Spleen (tissue), 11 donors: ENCODE measurements at regions not wholly inside any gene's neighbourhood (a gene's known extent, or its start where the extent isn't known, plus 50 kb on each side); places are given as distances from the start of the nearest gene placed in this dataset.

ENCODE experiments used
- DNase-seq: peaks from one replicate; pipeline ENCODE4 v3.0.0-alpha.2; 2020
- H3K27ac ChIP-seq, 8 donors: fragments of 200-600 bp; sonication (generic) in 7 of 8; 1 replicate in 4 of 8; 2 replicates in 4 of 8; pipeline versions ENCODE4 v1.5.0 to v1.8.0; 2016 to 2021; ENCODE audit warnings: inconsistent platforms in 4 of 8, mild to moderate bottlenecking in 4 of 8, moderate library complexity in 1 of 8
- H3K27me3 ChIP-seq, 7 donors: fragments of 200-600 bp; sonication (generic) in 6 of 7; replicated peaks in 1 of 7; 1 replicate in 4 of 7; 2 replicates in 3 of 7; pipeline versions ENCODE4 v1.5.0 to v1.8.0; 2016 to 2021; ENCODE audit warnings: inconsistent platforms in 3 of 7, mild to moderate bottlenecking in 1 of 7
- H3K36me3 ChIP-seq, 6 donors: fragments of 200-600 bp; sonication (generic) in 5 of 6; 1 replicate in 4 of 6; 2 replicates in 2 of 6; pipeline versions ENCODE4 v1.5.0 to v1.8.0; 2016 to 2021; ENCODE audit warnings: inconsistent platforms in 2 of 6
- H3K4me1 ChIP-seq, 6 donors: fragments of 200-600 bp; sonication (generic) in 5 of 6; 1 replicate in 3 of 6; 2 replicates in 3 of 6; pipeline versions ENCODE4 v1.5.0 to v1.8.0; 2016 to 2021; ENCODE audit warnings: inconsistent platforms in 3 of 6
- H3K4me3 ChIP-seq, 8 donors: fragments of 200-600 bp; sonication (generic) in 7 of 8; 1 replicate in 4 of 8; 2 replicates in 4 of 8; pipeline versions ENCODE4 v1.5.0 to v1.8.0; 2016 to 2021; ENCODE audit warnings: inconsistent platforms in 4 of 8, mild to moderate bottlenecking in 4 of 8, moderate library complexity in 2 of 8
- H3K9me3 ChIP-seq, 8 donors: fragments of 200-600 bp; sonication (generic) in 7 of 8; 1 replicate in 4 of 8; 2 replicates in 4 of 8; pipeline versions ENCODE4 v1.5.0 to v1.8.0; 2016 to 2021; ENCODE audit warnings: inconsistent platforms in 4 of 8
- POLR2A ChIP-seq, 3 donors: fragments of 450-650 bp; IDR thresholded peaks; one replicate each; pipeline ENCODE4 v1.5.1; 2017; ENCODE audit warnings: antibody characterized with exemption in 3 of 3, mild to moderate bottlenecking in 1 of 3
- POLR2AphosphoS5 ChIP-seq, 3 donors: sonication (generic); formaldehyde crosslinking; IDR thresholded peaks; one replicate each; pipeline ENCODE4 v1.5.1; 2017; ENCODE audit warnings: antibody characterized with exemption in 3 of 3
- WGBS, 5 donors: extraction: QIAGEN DNeasy Blood & Tissue Kit in 3 of 5; methylation state at CpG; one replicate each; pipeline versions ENCODE4 v1.1.5 to v1.1.7; 2013 to 2018; 5-methylcytosine and 5-hydroxymethylcytosine counted together
- intact Hi-C: fragments of 100-400 bp; cut with DNase I; formaldehyde crosslinking; loops from one replicate; pipeline ENCODE4 v1.15.0; 2023; ENCODE audit warnings: low total_unique reads
- TF ChIP-seq, protein P1 (sequence below), 11 experiments: fragments of 200-600 bp in 7 of 11; fragments of 450-650 bp in 4 of 11; sonication (generic) in 4 of 11; IDR thresholded peaks in 8 of 11; conservative IDR thresholded peaks in 3 of 11; 1 replicate in 7 of 11; 2 replicates in 4 of 11; pipeline versions ENCODE4 v1.4.0 to v1.8.0; 2016 to 2021; ENCODE audit warnings: antibody characterized with exemption in 11 of 11, inconsistent platforms in 4 of 11, mild to moderate bottlenecking in 1 of 11
- donor health status: healthy with polysubstance abuse.
- donor health status: DM: no; HTN: no; CAD: no; lungs with moderate emphysema.
- donor health status: DM: no; HTN: no; CAD: no.
- donor health status: Bipolar disorder and iron deficiency.
- donor health status: healthy.
- donor health status: DM: no; HTN: no; CAD: no.
- donor health status: DM: yes; HTN: yes; CAD: no.

DNA sequence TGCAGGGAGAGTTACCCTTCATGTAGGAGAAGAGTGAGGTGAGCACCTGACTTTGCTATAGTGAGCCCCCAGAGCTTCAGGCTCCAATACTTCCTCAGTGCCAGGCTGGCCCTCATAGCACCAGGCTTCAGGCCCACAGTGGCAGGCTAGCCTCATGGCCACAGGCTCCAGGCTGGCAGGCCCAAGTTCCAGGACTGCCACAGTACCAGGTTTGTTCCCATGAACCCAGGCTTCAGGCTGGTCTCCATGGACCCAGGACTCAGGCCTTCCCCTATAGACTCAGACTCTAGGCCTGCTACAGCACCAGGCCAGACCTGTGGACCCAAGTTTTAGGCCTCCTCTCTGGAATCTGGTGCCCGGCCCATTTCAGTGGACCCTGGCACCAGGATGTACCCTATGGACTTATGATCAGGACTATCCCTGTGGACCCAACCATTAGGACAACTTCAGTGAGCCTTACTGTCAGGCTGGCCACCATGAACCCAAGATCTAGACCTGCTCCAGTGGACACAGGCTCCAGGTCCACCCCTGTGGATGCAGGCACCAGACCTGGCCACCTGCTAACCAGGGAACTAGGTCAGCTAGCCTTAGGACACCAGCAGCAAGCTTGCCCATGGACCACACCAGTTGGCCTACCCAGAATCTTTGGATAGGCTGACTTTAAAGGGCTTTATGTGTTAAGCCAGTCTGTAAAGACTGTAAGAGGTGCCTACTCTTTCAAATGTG lies 658.2 kb downstream of the KLHL13 start:
- intact Hi-C loops, result no loop called here
- WGBS, 5 donors, result 67 to 84% (median 74%) methylated on average over 1 of the region's 1 CpG; no CpG with 5 or more reads in 1 of the 5 donors
- Histone ChIP-seq H3K4me3 (no peak overlapping the region), H3K27ac (no peak overlapping the region), H3K9me3 (peaks cover 0 to 32% (median 8%) of the 10 kb centered on the region in 8 donors), H3K4me1 (no peaks in the 10 kb centered on the region), H3K36me3 (no peaks in the 10 kb centered on the region), H3K27me3 (no peaks in the 10 kb centered on the region)
- DNase-seq, result peak; percentile 53
- TF ChIP-seq POLR2A (IDR thresholded peaks at IDR 0.05), result no peak
- no peak for TF ChIP-seq POLR2AphosphoS5 (IDR thresholded peaks at IDR 0.05)
- TF ChIP-seq, protein P1, sequence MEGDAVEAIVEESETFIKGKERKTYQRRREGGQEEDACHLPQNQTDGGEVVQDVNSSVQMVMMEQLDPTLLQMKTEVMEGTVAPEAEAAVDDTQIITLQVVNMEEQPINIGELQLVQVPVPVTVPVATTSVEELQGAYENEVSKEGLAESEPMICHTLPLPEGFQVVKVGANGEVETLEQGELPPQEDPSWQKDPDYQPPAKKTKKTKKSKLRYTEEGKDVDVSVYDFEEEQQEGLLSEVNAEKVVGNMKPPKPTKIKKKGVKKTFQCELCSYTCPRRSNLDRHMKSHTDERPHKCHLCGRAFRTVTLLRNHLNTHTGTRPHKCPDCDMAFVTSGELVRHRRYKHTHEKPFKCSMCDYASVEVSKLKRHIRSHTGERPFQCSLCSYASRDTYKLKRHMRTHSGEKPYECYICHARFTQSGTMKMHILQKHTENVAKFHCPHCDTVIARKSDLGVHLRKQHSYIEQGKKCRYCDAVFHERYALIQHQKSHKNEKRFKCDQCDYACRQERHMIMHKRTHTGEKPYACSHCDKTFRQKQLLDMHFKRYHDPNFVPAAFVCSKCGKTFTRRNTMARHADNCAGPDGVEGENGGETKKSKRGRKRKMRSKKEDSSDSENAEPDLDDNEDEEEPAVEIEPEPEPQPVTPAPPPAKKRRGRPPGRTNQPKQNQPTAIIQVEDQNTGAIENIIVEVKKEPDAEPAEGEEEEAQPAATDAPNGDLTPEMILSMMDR (IDR thresholded peaks at IDR 0.05 in 8 of 11, conservative IDR thresholded peaks at IDR 0.05 in 3 of 11), result no peak

DNA sequence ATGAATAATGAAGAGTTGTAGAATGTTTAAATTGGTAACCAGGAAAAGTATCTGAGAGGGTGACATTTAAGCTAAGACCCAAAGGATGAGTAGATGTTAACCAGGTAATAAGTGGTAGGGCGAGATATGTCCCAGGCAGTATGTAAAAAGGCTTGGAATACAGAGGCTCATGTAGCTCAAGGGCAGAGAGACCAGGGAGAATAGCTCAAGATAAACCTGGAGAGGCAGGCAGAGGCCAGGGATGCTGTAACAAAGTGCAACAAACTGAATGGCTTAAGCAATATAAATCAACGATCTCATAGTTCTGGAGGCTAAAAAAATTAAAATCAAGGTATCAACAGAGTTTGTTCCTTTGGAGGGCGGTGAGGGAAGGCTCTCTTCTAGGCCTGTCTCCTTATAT lies 660.8 kb downstream of the KLHL13 start:
- Histone ChIP-seq H3K4me3 (no peak overlapping the region), H3K27me3 (no peaks in the 10 kb centered on the region), H3K9me3 (peaks cover 0 to 10% (median 0%) of the 10 kb centered on the region in 8 donors), H3K36me3 (no peaks in the 10 kb centered on the region), H3K27ac (no peak overlapping the region), H3K4me1 (no peaks in the 10 kb centered on the region)
- DNase-seq, result no peak
- intact Hi-C loops, result no loop called here
- 58 to 83% (median 71%) methylated on average over 3 of the region's 3 CpGs for WGBS, 5 donors
- no peak for TF ChIP-seq POLR2A (IDR thresholded peaks at IDR 0.05)
- no peak for TF ChIP-seq POLR2AphosphoS5 (IDR thresholded peaks at IDR 0.05)
- TF ChIP-seq, protein P1 (IDR thresholded peaks at IDR 0.05 in 8 of 11, conservative IDR thresholded peaks at IDR 0.05 in 3 of 11), result no peak

DNA sequence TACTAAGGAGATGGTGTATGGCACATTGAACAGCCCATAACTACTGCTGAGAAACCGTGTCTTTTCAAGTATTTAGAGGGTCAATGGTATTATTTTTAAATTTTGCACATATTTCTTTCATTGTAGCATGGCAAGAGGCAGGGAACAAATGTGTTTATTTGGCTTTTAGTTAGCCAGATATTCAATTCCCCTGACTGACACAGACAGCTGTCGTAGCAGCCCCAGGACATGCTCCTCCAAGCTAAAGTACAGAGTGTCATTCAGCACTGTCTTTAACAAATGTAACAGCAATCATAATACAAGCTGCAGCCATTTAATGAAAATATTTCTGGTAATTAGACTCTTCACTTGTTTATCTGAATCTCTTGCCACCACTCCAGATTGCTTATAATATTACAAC lies 687.1 kb downstream of the KLHL13 start:
- TF ChIP-seq POLR2AphosphoS5 (IDR thresholded peaks at IDR 0.05) (no peak), POLR2A (IDR thresholded peaks at IDR 0.05) (no peak)
- TF ChIP-seq, protein P1 (IDR thresholded peaks at IDR 0.05 in 8 of 11, conservative IDR thresholded peaks at IDR 0.05 in 3 of 11), result no peak
- Histone ChIP-seq H3K27me3 (no peaks in the 10 kb centered on the region), H3K27ac (no peak overlapping the region), H3K9me3 (peaks cover 0 to 12% (median 0%) of the 10 kb centered on the region in 8 donors), H3K36me3 (no peaks in the 10 kb centered on the region), H3K4me1 (no peaks in the 10 kb centered on the region), H3K4me3 (no peak overlapping the region)
- DNase-seq, result no peak
- intact Hi-C loops, result no loop called here
- 51 to 76% (median 58%) methylated on average over 2 of the region's 2 CpGs for WGBS, 5 donors

DNA sequence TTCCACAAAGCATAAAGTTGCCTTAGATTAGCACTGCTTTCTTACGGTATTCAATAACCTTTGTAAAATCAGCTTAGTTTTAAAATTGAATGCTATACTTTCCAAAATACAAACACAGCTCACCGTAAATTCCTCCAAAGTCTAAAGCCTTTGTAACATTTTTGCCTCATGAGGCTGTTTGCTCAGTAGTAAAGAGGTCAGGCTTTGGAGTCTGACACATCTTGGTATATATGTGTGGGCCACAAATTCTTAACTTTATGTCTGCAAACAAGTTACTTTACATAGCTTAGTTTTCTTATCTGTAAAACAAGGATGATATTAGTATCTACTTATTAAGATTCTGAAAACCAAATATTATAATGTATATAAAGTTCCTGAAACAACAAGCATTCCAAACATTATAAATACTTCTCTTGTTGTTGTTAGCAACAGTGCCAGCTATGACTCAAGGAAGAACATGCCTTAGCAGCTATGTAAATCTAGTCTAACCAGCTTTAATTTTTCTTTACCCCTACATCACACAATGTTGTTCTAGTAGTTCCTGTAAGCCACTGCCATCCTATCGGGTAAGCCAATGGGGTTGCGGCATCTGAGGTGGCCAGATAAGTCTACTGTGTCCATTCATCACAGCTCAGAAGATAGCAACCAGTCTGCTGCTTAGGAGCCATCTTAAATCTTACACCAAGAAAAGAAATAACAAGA lies 709.0 kb downstream of the KLHL13 start:
- intact Hi-C loops, result no loop called here
- H3K27me3 ChIP-seq, result no peaks in the 10 kb centered on the region
- WGBS, 5 donors, result 83 to 97% (median 90%) methylated on average over 4 of the region's 4 CpGs
- no peaks in the 10 kb centered on the region for H3K9me3 ChIP-seq
- H3K4me3 ChIP-seq, result no peak overlapping the region
- no peaks in the 10 kb centered on the region for H3K4me1 ChIP-seq
- no peak overlapping the region for H3K27ac ChIP-seq
- no peak for DNase-seq
- no peak for TF ChIP-seq POLR2AphosphoS5 (IDR thresholded peaks at IDR 0.05)
- TF ChIP-seq, protein P1 (IDR thresholded peaks at IDR 0.05 in 8 of 11, conservative IDR thresholded peaks at IDR 0.05 in 3 of 11), result no peak
- no peak for TF ChIP-seq POLR2A (IDR thresholded peaks at IDR 0.05)
- H3K36me3 ChIP-seq, result no peaks in the 10 kb centered on the region
